Liver (tissue), 8 donors: ENCODE measurements at regions not wholly inside any gene's neighbourhood (a gene's known extent, or its start where the extent isn't known, plus 50 kb on each side); places are given as distances from the start of the nearest gene placed in this dataset.

Experiments
- DNase-seq: peaks from one replicate; pipeline ENCODE4 v3.0.0-alpha.2; 2017; ENCODE audit warnings: low spot score
- H3K27ac ChIP-seq, 2 donors: one replicate each; pipeline ENCODE4 v1.7.0; 2013; ENCODE audit warnings: inconsistent platforms in 2 of 2, low read length in 2 of 2, control low read depth in 1 of 2, low read depth in 1 of 2, mild to moderate bottlenecking in 1 of 2
- H3K27me3 ChIP-seq, 4 donors: one replicate each; pipeline versions ENCODE4 v1.6.1 to v1.7.0; 2013; ENCODE audit warnings: low read length in 3 of 4, inconsistent platforms in 1 of 4, mild to moderate bottlenecking in 1 of 4, moderate library complexity in 1 of 4; ENCODE audit not compliant: control insufficient read depth in 4 of 4, insufficient read depth in 4 of 4
- H3K36me3 ChIP-seq, 4 donors: one replicate each; pipeline versions ENCODE4 v1.6.1 to v1.7.0; 2013; ENCODE audit warnings: low read length in 3 of 4, mild to moderate bottlenecking in 3 of 4, low read depth in 1 of 4, moderate library complexity in 1 of 4; ENCODE audit not compliant: control insufficient read depth in 4 of 4, insufficient read depth in 3 of 4
- H3K4me1 ChIP-seq, 4 donors: one replicate each; pipeline versions ENCODE4 v1.6.1 to v1.7.0; 2013; ENCODE audit warnings: low read length in 3 of 4, mild to moderate bottlenecking in 3 of 4, moderate library complexity in 1 of 4; ENCODE audit not compliant: control insufficient read depth in 4 of 4, insufficient read depth in 4 of 4
- H3K4me3 ChIP-seq, 3 donors: one replicate each; pipeline versions ENCODE4 v1.6.1 to v1.7.0; 2013; ENCODE audit warnings: low read length in 3 of 3, control low read depth in 1 of 3, low read depth in 1 of 3, mild to moderate bottlenecking in 1 of 3
- H3K9ac ChIP-seq, 2 donors: one replicate each; pipeline ENCODE4 v1.7.0; 2013; ENCODE audit warnings: low read length in 2 of 2, mild to moderate bottlenecking in 2 of 2, moderate library complexity in 2 of 2, control low read depth in 1 of 2, low read depth in 1 of 2
- H3K9me3 ChIP-seq, 4 donors: one replicate each; pipeline versions ENCODE4 v1.6.1 to v1.7.0; 2013; ENCODE audit warnings: low read length in 3 of 4; ENCODE audit not compliant: control insufficient read depth in 4 of 4
- EGR1 ChIP-seq, 2 donors: IDR thresholded peaks; 2 replicates each; pipeline ENCODE4 v1.6.1; 2016 to 2018; ENCODE audit warnings: antibody characterized with exemption in 2 of 2, low read depth in 2 of 2
- FOXA1 ChIP-seq: IDR thresholded peaks from 2 replicates; pipeline ENCODE4 v1.6.1; 2016; ENCODE audit warnings: antibody characterized with exemption
- FOXA2 ChIP-seq: IDR thresholded peaks from 2 replicates; pipeline ENCODE4 v1.6.1; 2016; ENCODE audit warnings: antibody characterized with exemption
- GABPA ChIP-seq, 2 donors: IDR thresholded peaks in 1 of 2; conservative IDR thresholded peaks in 1 of 2; 2 replicates each; pipeline ENCODE4 v1.6.1; 2016; ENCODE audit warnings: antibody characterized with exemption in 2 of 2, mild to moderate bottlenecking in 1 of 2, moderate library complexity in 1 of 2
- HNF4A ChIP-seq, 2 donors: conservative IDR thresholded peaks; 2 replicates each; pipeline ENCODE4 v1.6.1; 2016; ENCODE audit warnings: antibody characterized with exemption in 2 of 2, mild to moderate bottlenecking in 2 of 2
- HNF4G ChIP-seq: IDR thresholded peaks from 2 replicates; pipeline ENCODE4 v1.6.1; 2016; ENCODE audit warnings: antibody characterized with exemption
- JUND ChIP-seq, 2 donors: IDR thresholded peaks; 2 replicates each; pipeline ENCODE4 v1.6.1; 2016; ENCODE audit warnings: antibody characterized with exemption in 2 of 2
- NR2F2 ChIP-seq: IDR thresholded peaks from 2 replicates; pipeline ENCODE4 v1.6.1; 2016; ENCODE audit warnings: antibody characterized with exemption
- RAD21 ChIP-seq, 2 donors: IDR thresholded peaks; 2 replicates each; pipeline ENCODE4 v1.6.1; 2016; ENCODE audit warnings: antibody characterized with exemption in 2 of 2, mild to moderate bottlenecking in 2 of 2
- RXRA ChIP-seq, 2 donors: IDR thresholded peaks; 2 replicates each; pipeline ENCODE4 v1.6.1; 2017 to 2018; ENCODE audit warnings: antibody characterized with exemption in 2 of 2, mild to moderate bottlenecking in 1 of 2
- SP1 ChIP-seq: IDR thresholded peaks from 2 replicates; pipeline ENCODE4 v1.6.1; 2018; ENCODE audit warnings: antibody characterized with exemption, mild to moderate bottlenecking
- TAF1 ChIP-seq: conservative IDR thresholded peaks from 2 replicates; pipeline ENCODE4 v1.6.1; 2016; ENCODE audit warnings: antibody characterized with exemption, mild to moderate bottlenecking
- YY1 ChIP-seq: IDR thresholded peaks from 2 replicates; pipeline ENCODE4 v1.6.1; 2016; ENCODE audit warnings: antibody characterized with exemption, mild to moderate bottlenecking
- WGBS: extraction: QIAGEN DNeasy Blood & Tissue Kit; methylation state at CpG from one replicate; pipeline ENCODE4 v1.1.7; 2013; 5-methylcytosine and 5-hydroxymethylcytosine counted together
- TF ChIP-seq, protein P1 (sequence below): IDR thresholded peaks from 2 replicates; pipeline ENCODE4 v1.6.1; 2016; ENCODE audit warnings: antibody characterized with exemption
- TF ChIP-seq, protein P2 (sequence below): IDR thresholded peaks from 2 replicates; pipeline ENCODE4 v1.6.1; 2016; ENCODE audit warnings: antibody characterized with exemption, mild to moderate bottlenecking
- TF ChIP-seq, protein P3 (sequence below): fragments of 150-350 bp; IDR thresholded peaks from 2 replicates; pipeline ENCODE4 v1.5.1; 2017; ENCODE audit warnings: improper control_type of control experiment, low read depth, low read length; ENCODE audit not compliant: missing input control
- TF ChIP-seq, protein P4 (sequence below): IDR thresholded peaks from 2 replicates; pipeline ENCODE4 v1.6.1; 2016; ENCODE audit warnings: antibody characterized with exemption
- TF ChIP-seq, protein P5 (sequence below): IDR thresholded peaks from 2 replicates; pipeline ENCODE4 v1.6.1; 2016; ENCODE audit warnings: antibody characterized with exemption
- donor health status: healthy.
- donor health status: healthy.
- donor health status: healthy.
- donor health status: healthy.
- donor health status: healthy.

DNA sequence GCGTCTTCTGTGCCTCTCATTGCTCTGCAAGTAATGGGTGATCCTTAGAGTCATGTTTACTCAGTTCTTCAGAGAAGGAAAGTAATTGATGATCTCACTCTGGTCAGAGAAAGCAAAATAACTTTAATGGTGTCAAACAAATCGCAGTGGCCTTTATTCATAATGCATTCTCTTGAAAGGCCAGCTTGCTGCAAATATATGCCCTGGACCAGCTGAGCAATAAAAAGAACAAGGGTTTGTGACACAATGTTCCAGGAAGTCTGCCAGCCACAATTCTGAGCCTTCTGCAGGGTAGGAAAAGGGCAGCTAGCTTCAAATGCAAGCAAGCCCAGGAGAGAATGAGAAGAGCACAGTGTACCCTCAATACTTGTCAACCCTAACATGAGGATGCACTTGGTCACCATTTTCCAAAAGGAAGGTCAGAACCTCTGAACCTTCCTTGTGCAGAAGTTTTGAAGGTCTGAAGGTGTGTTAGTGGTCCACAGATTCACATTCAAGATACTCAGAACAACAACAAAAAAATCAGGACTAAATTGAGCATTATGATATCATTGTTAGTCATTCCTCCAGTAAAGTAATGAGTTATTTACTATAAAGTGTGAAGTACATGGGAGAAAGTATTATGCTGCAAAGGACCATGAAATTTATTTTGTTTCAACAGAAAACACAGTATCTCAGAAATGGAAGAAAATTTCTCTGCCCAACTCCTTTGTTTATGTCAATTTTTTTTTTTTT is 355.6 kb downstream of the PAX3 start:
- Histone ChIP-seq H3K9ac (no peak overlapping the region), H3K9me3 (no peaks in the 10 kb centered on the region), H3K27ac (no peak overlapping the region), H3K36me3 (no peaks in the 10 kb centered on the region), H3K4me1 (no peaks in the 10 kb centered on the region), H3K27me3 (no peaks in the 10 kb centered on the region), H3K4me3 (no peak overlapping the region)
- TF ChIP-seq, protein P1, sequence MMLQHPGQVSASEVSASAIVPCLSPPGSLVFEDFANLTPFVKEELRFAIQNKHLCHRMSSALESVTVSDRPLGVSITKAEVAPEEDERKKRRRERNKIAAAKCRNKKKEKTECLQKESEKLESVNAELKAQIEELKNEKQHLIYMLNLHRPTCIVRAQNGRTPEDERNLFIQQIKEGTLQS: no peak
- TF ChIP-seq RXRA (IDR thresholded peaks at IDR 0.05): no peak
- no peak for TF ChIP-seq YY1
- TF ChIP-seq, protein P2, sequence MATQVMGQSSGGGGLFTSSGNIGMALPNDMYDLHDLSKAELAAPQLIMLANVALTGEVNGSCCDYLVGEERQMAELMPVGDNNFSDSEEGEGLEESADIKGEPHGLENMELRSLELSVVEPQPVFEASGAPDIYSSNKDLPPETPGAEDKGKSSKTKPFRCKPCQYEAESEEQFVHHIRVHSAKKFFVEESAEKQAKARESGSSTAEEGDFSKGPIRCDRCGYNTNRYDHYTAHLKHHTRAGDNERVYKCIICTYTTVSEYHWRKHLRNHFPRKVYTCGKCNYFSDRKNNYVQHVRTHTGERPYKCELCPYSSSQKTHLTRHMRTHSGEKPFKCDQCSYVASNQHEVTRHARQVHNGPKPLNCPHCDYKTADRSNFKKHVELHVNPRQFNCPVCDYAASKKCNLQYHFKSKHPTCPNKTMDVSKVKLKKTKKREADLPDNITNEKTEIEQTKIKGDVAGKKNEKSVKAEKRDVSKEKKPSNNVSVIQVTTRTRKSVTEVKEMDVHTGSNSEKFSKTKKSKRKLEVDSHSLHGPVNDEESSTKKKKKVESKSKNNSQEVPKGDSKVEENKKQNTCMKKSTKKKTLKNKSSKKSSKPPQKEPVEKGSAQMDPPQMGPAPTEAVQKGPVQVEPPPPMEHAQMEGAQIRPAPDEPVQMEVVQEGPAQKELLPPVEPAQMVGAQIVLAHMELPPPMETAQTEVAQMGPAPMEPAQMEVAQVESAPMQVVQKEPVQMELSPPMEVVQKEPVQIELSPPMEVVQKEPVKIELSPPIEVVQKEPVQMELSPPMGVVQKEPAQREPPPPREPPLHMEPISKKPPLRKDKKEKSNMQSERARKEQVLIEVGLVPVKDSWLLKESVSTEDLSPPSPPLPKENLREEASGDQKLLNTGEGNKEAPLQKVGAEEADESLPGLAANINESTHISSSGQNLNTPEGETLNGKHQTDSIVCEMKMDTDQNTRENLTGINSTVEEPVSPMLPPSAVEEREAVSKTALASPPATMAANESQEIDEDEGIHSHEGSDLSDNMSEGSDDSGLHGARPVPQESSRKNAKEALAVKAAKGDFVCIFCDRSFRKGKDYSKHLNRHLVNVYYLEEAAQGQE: no peak
- TF ChIP-seq SP1: no peak
- TF ChIP-seq HNF4G: no peak
- no peak for DNase-seq
- WGBS: 56% methylated on average over 2 of the region's 2 CpGs

DNA sequence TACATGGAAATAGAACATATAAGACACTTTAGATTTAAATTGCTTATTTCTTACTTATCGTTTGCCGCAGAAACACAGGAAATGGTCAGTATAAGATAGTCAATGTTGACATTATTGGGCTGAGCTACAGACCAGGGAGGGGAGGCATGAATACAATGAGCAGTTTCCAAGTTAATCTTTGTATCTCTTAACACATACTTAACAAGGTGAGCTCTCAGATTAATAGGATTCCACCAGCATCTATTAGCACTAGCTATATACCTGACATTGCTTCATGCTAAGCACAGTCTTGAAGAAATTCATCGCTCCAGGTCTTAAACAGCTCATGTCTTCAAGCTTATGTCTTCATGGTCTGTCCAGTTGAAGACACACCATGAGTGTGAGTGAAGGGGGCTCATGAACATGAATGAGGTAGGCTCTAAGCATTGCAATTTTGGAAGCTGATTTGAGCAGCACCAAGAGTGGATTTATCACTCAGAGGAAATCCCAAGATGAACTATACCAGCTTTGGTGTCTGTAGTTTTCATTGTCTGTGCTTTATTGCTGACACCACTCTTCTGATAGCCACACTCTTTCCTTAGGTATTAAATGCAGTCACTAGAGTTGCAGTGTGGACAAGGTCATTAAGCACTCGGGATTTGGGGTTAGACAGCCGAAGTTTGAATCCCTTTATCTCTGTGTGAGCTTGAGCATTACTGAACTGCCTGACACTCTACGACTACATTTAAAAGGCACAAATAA is 359.3 kb upstream of the EPHA4 start:
- no peak for DNase-seq
- TF ChIP-seq EGR1 (IDR thresholded peaks at IDR 0.05; ENCODE audit: low read depth in 2 of 2) (no peak), JUND (IDR thresholded peaks at IDR 0.05) (no peak), NR2F2 (no peak), HNF4G (no peak), RAD21 (IDR thresholded peaks at IDR 0.05) (no peak), HNF4A (conservative IDR thresholded peaks at IDR 0.05) (no peak), GABPA (IDR thresholded peaks at IDR 0.05 in 1 of 2, conservative IDR thresholded peaks at IDR 0.05 in 1 of 2) (no peak), FOXA1 (no peak), TAF1 (no peak), FOXA2 (no peak), SP1 (no peak), YY1 (no peak), RXRA (IDR thresholded peaks at IDR 0.05) (no peak)
- TF ChIP-seq, protein P3, sequence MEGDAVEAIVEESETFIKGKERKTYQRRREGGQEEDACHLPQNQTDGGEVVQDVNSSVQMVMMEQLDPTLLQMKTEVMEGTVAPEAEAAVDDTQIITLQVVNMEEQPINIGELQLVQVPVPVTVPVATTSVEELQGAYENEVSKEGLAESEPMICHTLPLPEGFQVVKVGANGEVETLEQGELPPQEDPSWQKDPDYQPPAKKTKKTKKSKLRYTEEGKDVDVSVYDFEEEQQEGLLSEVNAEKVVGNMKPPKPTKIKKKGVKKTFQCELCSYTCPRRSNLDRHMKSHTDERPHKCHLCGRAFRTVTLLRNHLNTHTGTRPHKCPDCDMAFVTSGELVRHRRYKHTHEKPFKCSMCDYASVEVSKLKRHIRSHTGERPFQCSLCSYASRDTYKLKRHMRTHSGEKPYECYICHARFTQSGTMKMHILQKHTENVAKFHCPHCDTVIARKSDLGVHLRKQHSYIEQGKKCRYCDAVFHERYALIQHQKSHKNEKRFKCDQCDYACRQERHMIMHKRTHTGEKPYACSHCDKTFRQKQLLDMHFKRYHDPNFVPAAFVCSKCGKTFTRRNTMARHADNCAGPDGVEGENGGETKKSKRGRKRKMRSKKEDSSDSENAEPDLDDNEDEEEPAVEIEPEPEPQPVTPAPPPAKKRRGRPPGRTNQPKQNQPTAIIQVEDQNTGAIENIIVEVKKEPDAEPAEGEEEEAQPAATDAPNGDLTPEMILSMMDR: no peak
- TF ChIP-seq, protein P4, sequence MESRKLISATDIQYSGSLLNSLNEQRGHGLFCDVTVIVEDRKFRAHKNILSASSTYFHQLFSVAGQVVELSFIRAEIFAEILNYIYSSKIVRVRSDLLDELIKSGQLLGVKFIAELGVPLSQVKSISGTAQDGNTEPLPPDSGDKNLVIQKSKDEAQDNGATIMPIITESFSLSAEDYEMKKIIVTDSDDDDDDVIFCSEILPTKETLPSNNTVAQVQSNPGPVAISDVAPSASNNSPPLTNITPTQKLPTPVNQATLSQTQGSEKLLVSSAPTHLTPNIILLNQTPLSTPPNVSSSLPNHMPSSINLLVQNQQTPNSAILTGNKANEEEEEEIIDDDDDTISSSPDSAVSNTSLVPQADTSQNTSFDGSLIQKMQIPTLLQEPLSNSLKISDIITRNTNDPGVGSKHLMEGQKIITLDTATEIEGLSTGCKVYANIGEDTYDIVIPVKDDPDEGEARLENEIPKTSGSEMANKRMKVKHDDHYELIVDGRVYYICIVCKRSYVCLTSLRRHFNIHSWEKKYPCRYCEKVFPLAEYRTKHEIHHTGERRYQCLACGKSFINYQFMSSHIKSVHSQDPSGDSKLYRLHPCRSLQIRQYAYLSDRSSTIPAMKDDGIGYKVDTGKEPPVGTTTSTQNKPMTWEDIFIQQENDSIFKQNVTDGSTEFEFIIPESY: no peak
- TF ChIP-seq, protein P2: no peak
- TF ChIP-seq, protein P1: no peak
- TF ChIP-seq, protein P5, sequence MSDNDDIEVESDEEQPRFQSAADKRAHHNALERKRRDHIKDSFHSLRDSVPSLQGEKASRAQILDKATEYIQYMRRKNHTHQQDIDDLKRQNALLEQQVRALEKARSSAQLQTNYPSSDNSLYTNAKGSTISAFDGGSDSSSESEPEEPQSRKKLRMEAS: no peak
- Histone ChIP-seq H3K4me3 (no peak overlapping the region), H3K9me3 (no peaks in the 10 kb centered on the region), H3K36me3 (no peaks in the 10 kb centered on the region), H3K9ac (no peak overlapping the region), H3K27ac (no peak overlapping the region), H3K27me3 (no peaks in the 10 kb centered on the region), H3K4me1 (no peaks in the 10 kb centered on the region)
- 40% methylated on average over 6 of the region's 6 CpGs for WGBS
